ENCODE measurements at regions not wholly inside any gene's neighbourhood (a gene's known extent, or its start where the extent isn't known, plus 50 kb on each side); places are given as distances from the start of the nearest gene placed in this dataset.
A peak's percentile ranks its signal among the peaks of the same experiment; 100 is the strongest.

GRCh38 chr10:3464760-3465405 lies 292.3 kb upstream of the PITRM1 start:
- H3K4me1 ChIP-seq (ENCODE audit: control insufficient read depth, insufficient read depth, low read length): peaks cover 19% of the 10 kb centered on the region
- peak; percentile 17 for DNase-seq
- ChIA-PET POLR2A (ENCODE audit: unreplicated experiment) (no interaction called here), CTCF (no interaction called here)
- intact Hi-C loops (cut with micrococcal nuclease): loop anchor here (5.0 to 10.0 kb wide), 3 partner anchors 387 to 1190 kb away; no protein-coding TSS in a partner anchor
- peaks cover 12% of the 10 kb centered on the region for H3K9me1 ChIP-seq (ENCODE audit: insufficient read depth, low read length)
- no peak for ATAC-seq (ENCODE audit: low read depth)
- no CpG with 5 or more reads among the region's 9 CpGs for WGBS, 2 experiments (ENCODE audit: extremely low coverage in 2 of 2, insufficient read length in 1 of 2)
- H3K14ac ChIP-seq (replicated peaks; ENCODE audit: low read depth, low read length): peak overlapping the region; percentile 30
- H3K27ac ChIP-seq (ENCODE audit: insufficient read depth, low read length): no peak overlapping the region
- H2BK20ac ChIP-seq (ENCODE audit: low read depth, low read length): peak overlapping the region; percentile 50
- H2BK5ac ChIP-seq (ENCODE audit: low read depth, low read length, poor library complexity, severe bottlenecking): no peak overlapping the region
- H2BK120ac ChIP-seq (ENCODE audit: low read depth, low read length): peak overlapping the region; percentile 86
- TF ChIP-seq RAD21 (IDR thresholded peaks at IDR 0.05; ENCODE audit: low read length): no peak
- no peak for TF ChIP-seq USF2 (IDR thresholded peaks at IDR 0.05; ENCODE audit: low read depth, low read length)
- TF ChIP-seq CEBPB (IDR thresholded peaks at IDR 0.05; ENCODE audit: low read depth, low read length): no peak
- peak overlapping the region; percentile 46; the same call in 1 of the 2 replicates for H4K91ac ChIP-seq (ENCODE audit: insufficient read depth, low read depth, low read length)
- H4K5ac ChIP-seq (ENCODE audit: low read depth, low read length): peak overlapping the region; percentile 13; the same call in 1 of the 2 replicates
- H2BK15ac ChIP-seq (ENCODE audit: low read depth, low read length): peak overlapping the region; percentile 87
- no peak overlapping the region for H3K4me3 ChIP-seq (ENCODE audit: insufficient read depth, low read depth, low read length)
- H2AK5ac ChIP-seq (ENCODE audit: low read depth, low read length): peak overlapping the region; percentile 91
- H3K56ac ChIP-seq (ENCODE audit: extremely low read depth, insufficient read depth, low read length): 0 out of 2 replicates have a peak overlapping the region, but pooled peaks have one; percentile 2
- peak overlapping the region; percentile 7 to 81; a peak in 3 of 4 replicates for H4K8ac ChIP-seq (ENCODE audit: low read depth in 2 of 2, low read length in 2 of 2)
- peak overlapping the region; percentile 70 for H3K4ac ChIP-seq (ENCODE audit: low read depth, low read length)
- H4K20me1 ChIP-seq (ENCODE audit: insufficient read depth, low read length): peaks cover 3% of the 10 kb centered on the region
- H3K9me3 ChIP-seq (ENCODE audit: control insufficient read depth, insufficient read depth, low read length): no peaks in the 10 kb centered on the region
- H3K18ac ChIP-seq (ENCODE audit: low read depth, low read length): peak overlapping the region; percentile 80
- peak overlapping the region; percentile 57; the same call in 1 of the 2 replicates for H3K23ac ChIP-seq (ENCODE audit: low read depth, low read length)
- H3K9ac ChIP-seq (ENCODE audit: low read depth, low read length): no peak overlapping the region
- H3K79me1 ChIP-seq (ENCODE audit: low read depth in 1 of 2, low read length in 2 of 2): peaks cover 0 to 6% of the 10 kb centered on the region in 2 experiments; a peak in 2 of 4 replicates
- in situ Hi-C loops (cut with MboI; ENCODE audit: low sequenced_read_pairs): loop anchor here (10.0 kb wide), 2 partner anchors 160 to 310 kb away; no protein-coding TSS in a partner anchor
- H3K27me3 ChIP-seq (ENCODE audit: control insufficient read depth, insufficient read depth, low read length): no peaks in the 10 kb centered on the region
- peak overlapping the region; percentile 72 for H2AFZ ChIP-seq (replicated peaks; ENCODE audit: low read length, poor library complexity)
- H3K4me2 ChIP-seq (ENCODE audit: low read depth, low read length): no peak overlapping the region
- H2AK9ac ChIP-seq (replicated peaks; ENCODE audit: low read depth, low read length, poor library complexity): no peak overlapping the region
- no peaks in the 10 kb centered on the region for H3K36me3 ChIP-seq (ENCODE audit: control insufficient read depth, insufficient read depth, low read length)
- no TSS peak for BruUV-seq (replicated peaks)
- dilution Hi-C loops (cut with HindIII; ENCODE audit: low sequenced_read_pairs, unreplicated experiment): no loop called here
